CD4-positive, alpha-beta T cell treated with Interleukin-10 for 1 hour (primary cell): ENCODE measurements at regions not wholly inside any gene's neighbourhood (a gene's known extent, or its start where the extent isn't known, plus 50 kb on each side); places are given as distances from the start of the nearest gene placed in this dataset.

Experiments used
- DNase-seq: peaks from one replicate; pipeline ENCODE4 v3.0.0-alpha.2; 2020

- DNase-seq = no peak
Measured at GRCh38 chr6:40054186-40054585, 119.9 kb upstream of the MOCS1 start.

- no peak for DNase-seq
Measured at GRCh38 chr6:40049128-40049527, 114.9 kb upstream of the MOCS1 start.

GRCh38 chr6:40044196-40044595 lies 109.9 kb upstream of the MOCS1 start:
- DNase-seq = no peak

GRCh38 chr6:40042232-40042631 lies 108.0 kb upstream of the MOCS1 start:
- no peak for DNase-seq

GRCh38 chr6:40039042-40039441 lies 104.8 kb upstream of the MOCS1 start:
- no peak for DNase-seq

GRCh38 chr6:40038626-40039025 lies 104.4 kb upstream of the MOCS1 start:
- no peak for DNase-seq

GRCh38 chr6:40037271-40037670 lies 103.0 kb upstream of the MOCS1 start:
- no peak for DNase-seq

- no peak for DNase-seq
Measured at GRCh38 chr6:40036186-40036585, 101.9 kb upstream of the MOCS1 start.

- DNase-seq = no peak
Measured at GRCh38 chr6:40028449-40028848, 94.2 kb upstream of the MOCS1 start.

- DNase-seq = no peak
Measured at GRCh38 chr6:40022867-40023266, 88.6 kb upstream of the MOCS1 start.

- no peak for DNase-seq
Measured at GRCh38 chr6:40020166-40020565, 85.9 kb upstream of the MOCS1 start.

- no peak for DNase-seq
Measured at GRCh38 chr6:40015530-40015929, 81.3 kb upstream of the MOCS1 start.

- no peak for DNase-seq
Measured at GRCh38 chr6:40011844-40012243, 77.6 kb upstream of the MOCS1 start.

GRCh38 chr6:40000964-40001515 lies 66.8 kb upstream of the MOCS1 start:
- no peak for DNase-seq

GRCh38 chr6:39999006-39999867 lies 65.0 kb upstream of the MOCS1 start:
- no peak for DNase-seq

- DNase-seq = no peak
Measured at GRCh38 chr6:39998126-39998525, 63.9 kb upstream of the MOCS1 start.

GRCh38 chr6:39997101-39997635 lies 62.9 kb upstream of the MOCS1 start:
- no peak for DNase-seq

- DNase-seq = no peak
Measured at GRCh38 chr6:39995633-39996032, 61.4 kb upstream of the MOCS1 start.

- no peak for DNase-seq
Measured at GRCh38 chr6:39992861-39993622, 58.8 kb upstream of the MOCS1 start.
